Gastrocnemius medialis (tissue), 4 donors: ENCODE measurements at regions not wholly inside any gene's neighbourhood (a gene's known extent, or its start where the extent isn't known, plus 50 kb on each side); places are given as distances from the start of the nearest gene placed in this dataset.

Experiments used
- POLR2A ChIP-seq, 2 donors: fragments of 450-650 bp; IDR thresholded peaks; one replicate each; pipeline ENCODE4 v1.6.1; 2017; ENCODE audit warnings: antibody characterized with exemption in 2 of 2, mild to moderate bottlenecking in 2 of 2, moderate library complexity in 2 of 2
- TF ChIP-seq, protein P1 (sequence below), 5 experiments: fragments of 450-650 bp in 3 of 5; fragments of 200-600 bp in 2 of 5; sonication (generic) in 2 of 5; IDR thresholded peaks in 4 of 5; conservative IDR thresholded peaks in 1 of 5; 1 replicate in 4 of 5; 2 replicates in 1 of 5; pipeline ENCODE4 v1.5.1; 2016 to 2019; ENCODE audit warnings: antibody characterized with exemption in 5 of 5, mild to moderate bottlenecking in 3 of 5, moderate library complexity in 3 of 5

DNA sequence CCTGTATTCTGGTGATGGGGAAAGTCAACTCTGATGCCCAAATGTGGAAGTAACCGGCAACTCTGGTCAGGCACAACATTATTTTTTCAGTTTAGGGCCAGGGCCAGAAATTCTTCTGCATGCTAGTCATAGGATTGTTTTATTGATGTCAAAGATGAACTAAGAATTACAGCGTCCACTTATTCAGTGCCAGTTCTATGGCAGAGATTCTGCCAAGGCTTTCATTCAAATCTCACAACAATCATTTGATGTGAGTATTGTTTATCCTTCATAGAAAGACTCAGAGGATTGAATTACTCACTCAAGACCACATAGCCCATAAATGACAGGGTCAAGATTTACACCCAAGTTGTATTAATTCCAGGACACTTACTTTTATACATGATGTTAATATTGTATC is 87.7 kb downstream of the TMPRSS5 start:
- TF ChIP-seq POLR2A (IDR thresholded peaks at IDR 0.05), result no peak
- TF ChIP-seq, protein P1, sequence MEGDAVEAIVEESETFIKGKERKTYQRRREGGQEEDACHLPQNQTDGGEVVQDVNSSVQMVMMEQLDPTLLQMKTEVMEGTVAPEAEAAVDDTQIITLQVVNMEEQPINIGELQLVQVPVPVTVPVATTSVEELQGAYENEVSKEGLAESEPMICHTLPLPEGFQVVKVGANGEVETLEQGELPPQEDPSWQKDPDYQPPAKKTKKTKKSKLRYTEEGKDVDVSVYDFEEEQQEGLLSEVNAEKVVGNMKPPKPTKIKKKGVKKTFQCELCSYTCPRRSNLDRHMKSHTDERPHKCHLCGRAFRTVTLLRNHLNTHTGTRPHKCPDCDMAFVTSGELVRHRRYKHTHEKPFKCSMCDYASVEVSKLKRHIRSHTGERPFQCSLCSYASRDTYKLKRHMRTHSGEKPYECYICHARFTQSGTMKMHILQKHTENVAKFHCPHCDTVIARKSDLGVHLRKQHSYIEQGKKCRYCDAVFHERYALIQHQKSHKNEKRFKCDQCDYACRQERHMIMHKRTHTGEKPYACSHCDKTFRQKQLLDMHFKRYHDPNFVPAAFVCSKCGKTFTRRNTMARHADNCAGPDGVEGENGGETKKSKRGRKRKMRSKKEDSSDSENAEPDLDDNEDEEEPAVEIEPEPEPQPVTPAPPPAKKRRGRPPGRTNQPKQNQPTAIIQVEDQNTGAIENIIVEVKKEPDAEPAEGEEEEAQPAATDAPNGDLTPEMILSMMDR (IDR thresholded peaks at IDR 0.05 in 4 of 5, conservative IDR thresholded peaks at IDR 0.05 in 1 of 5), result no peak
